HG03439 (cell line): ENCODE measurements at regions not wholly inside any gene's neighbourhood (a gene's known extent, or its start where the extent isn't known, plus 50 kb on each side); places are given as distances from the start of the nearest gene placed in this dataset.
"Not testable (repeated sequence)": the region's sequence is repeated elsewhere in the genome, so short reads cannot be mapped to it uniquely, and the experiment has no call there.

Experiments
- ATAC-seq: cut with Tn5 transposase; IDR thresholded peaks from one replicate; pipeline ENCODE4 v1.9.1; 2021; ENCODE audit warnings: mild to moderate bottlenecking, moderate library complexity; ENCODE audit not compliant: unreplicated experiment

GRCh38 chr5:106639488-106639887 is 1031.2 kb downstream of the EFNA5 start:
- no peak for ATAC-seq

- no peak for ATAC-seq
Measured at GRCh38 chr5:106637275-106637674, 1033.5 kb downstream of the EFNA5 start.

GRCh38 chr5:106634375-106634774 is 1036.4 kb downstream of the EFNA5 start:
- ATAC-seq = no peak

GRCh38 chr5:106633825-106634224 is 1036.9 kb downstream of the EFNA5 start:
- no peak for ATAC-seq

- not testable (repeated sequence) for ATAC-seq
Measured at GRCh38 chr5:106628456-106628855, 1042.3 kb downstream of the EFNA5 start.

- no peak for ATAC-seq
Measured at GRCh38 chr5:106610041-106610440, 1060.7 kb downstream of the EFNA5 start.

GRCh38 chr5:106601620-106602019 is 1069.1 kb downstream of the EFNA5 start:
- no peak for ATAC-seq

- no peak for ATAC-seq
Measured at GRCh38 chr5:106600803-106601202, 1069.9 kb downstream of the EFNA5 start.

GRCh38 chr5:106595864-106596263 is 1074.9 kb downstream of the EFNA5 start:
- ATAC-seq = no peak

GRCh38 chr5:106584268-106584667 is 1086.5 kb downstream of the EFNA5 start:
- no peak for ATAC-seq

- no peak for ATAC-seq
Measured at GRCh38 chr5:106578736-106579135, 1092.0 kb downstream of the EFNA5 start.

- ATAC-seq = no peak
Measured at GRCh38 chr5:106574820-106575219, 1095.9 kb downstream of the EFNA5 start.

- no peak for ATAC-seq
Measured at GRCh38 chr5:106566031-106566430, 1104.7 kb downstream of the EFNA5 start.

GRCh38 chr5:106545325-106545724 is 1125.4 kb downstream of the EFNA5 start:
- no peak for ATAC-seq

- no peak for ATAC-seq
Measured at GRCh38 chr5:106543330-106543729, 1127.4 kb downstream of the EFNA5 start.

- ATAC-seq = no peak
Measured at GRCh38 chr5:106530150-106530549, 1140.6 kb downstream of the EFNA5 start.

- ATAC-seq = no peak
Measured at GRCh38 chr5:106525438-106525837, 1145.3 kb downstream of the EFNA5 start.

- ATAC-seq = no peak
Measured at GRCh38 chr5:106523852-106524251, 1146.9 kb downstream of the EFNA5 start.

GRCh38 chr5:106522296-106522695 is 1148.4 kb downstream of the EFNA5 start:
- ATAC-seq = no peak

GRCh38 chr5:106521701-106522100 is 1149.0 kb downstream of the EFNA5 start:
- no peak for ATAC-seq

- ATAC-seq = no peak
Measured at GRCh38 chr5:106510321-106510720, 1160.4 kb downstream of the EFNA5 start.

GRCh38 chr5:106508894-106509293 is 1161.8 kb downstream of the EFNA5 start:
- no peak for ATAC-seq

- no peak for ATAC-seq
Measured at GRCh38 chr5:106493910-106494309, 1176.8 kb downstream of the EFNA5 start.

GRCh38 chr5:106489004-106489403 is 1181.7 kb downstream of the EFNA5 start:
- no peak for ATAC-seq
